Hepatocyte (in vitro differentiated cells): ENCODE measurements at regions not wholly inside any gene's neighbourhood (a gene's known extent, or its start where the extent isn't known, plus 50 kb on each side); places are given as distances from the start of the nearest gene placed in this dataset.

ENCODE experiments used
- DNase-seq: peaks from one replicate; pipeline ENCODE4 v3.0.0-alpha.2; 2016; ENCODE audit warnings: low spot score
- H2AFZ ChIP-seq: fragments of 200-600 bp; sonication (generic); 2 replicates; pipeline ENCODE4 v1.6.0; 2016; ENCODE audit warnings: antibody characterized with exemption, mild to moderate bottlenecking
- H3K27ac ChIP-seq: fragments of 200-600 bp; sonication (generic); 2 replicates; pipeline ENCODE4 v1.5.1; 2016; ENCODE audit warnings: mild to moderate bottlenecking
- H3K27me3 ChIP-seq: fragments of 200-600 bp; sonication (generic); 2 replicates; pipeline ENCODE4 v1.6.1; 2016
- H3K36me3 ChIP-seq: fragments of 200-600 bp; sonication (generic); replicated peaks from 2 replicates; pipeline ENCODE4 v1.5.1; 2016; ENCODE audit warnings: low read depth; ENCODE audit not compliant: insufficient read depth
- H3K4me1 ChIP-seq: fragments of 200-600 bp; sonication (generic); 2 replicates; pipeline ENCODE4 v1.5.1; 2016; ENCODE audit warnings: mild to moderate bottlenecking, moderate library complexity; ENCODE audit not compliant: insufficient read depth
- H3K4me2 ChIP-seq: fragments of 200-600 bp; sonication (generic); 2 replicates; pipeline ENCODE4 v1.6.0; 2016
- H3K4me3 ChIP-seq: fragments of 200-600 bp; sonication (generic); 2 replicates; pipeline ENCODE4 v1.5.1; 2016; ENCODE audit warnings: mild to moderate bottlenecking
- H3K79me2 ChIP-seq: fragments of 200-600 bp; sonication (generic); 2 replicates; pipeline ENCODE4 v1.6.0; 2017; ENCODE audit warnings: mild to moderate bottlenecking
- H3K9me2 ChIP-seq: fragments of 200-600 bp; sonication (generic); replicated peaks from 2 replicates; pipeline ENCODE4 v1.6.0; 2017; ENCODE audit warnings: mild to moderate bottlenecking; ENCODE audit not compliant: insufficient read depth
- H3K9me3 ChIP-seq: fragments of 200-600 bp; sonication (generic); 2 replicates; pipeline ENCODE4 v1.5.1; 2016; ENCODE audit warnings: low read depth, mild to moderate bottlenecking
- H4K20me1 ChIP-seq: fragments of 200-600 bp; sonication (generic); 2 replicates; pipeline ENCODE4 v1.6.0; 2016; ENCODE audit warnings: mild to moderate bottlenecking; ENCODE audit not compliant: insufficient read depth, poor library complexity, severe bottlenecking
- EZH2 ChIP-seq: fragments of 200-600 bp; sonication (generic); IDR thresholded peaks from 2 replicates; pipeline ENCODE4 v1.6.1; 2016; ENCODE audit warnings: antibody characterized with exemption, mild to moderate bottlenecking, borderline replicate concordance
- EZH2phosphoT487 ChIP-seq: fragments of 200-600 bp; sonication (generic); IDR thresholded peaks from one replicate; pipeline ENCODE4 v1.6.1; 2018; ENCODE audit warnings: antibody characterized with exemption, mild to moderate bottlenecking, low read depth, moderate library complexity; ENCODE audit not compliant: unreplicated experiment, severe bottlenecking
- WGBS: methylation state at CpG from one replicate; pipeline ENCODE4 v1.1.6; 2016; ENCODE audit warnings: low lambda C conversion rate; ENCODE audit errors: missing lambda C conversion rate; 5-methylcytosine and 5-hydroxymethylcytosine counted together
- TF ChIP-seq, protein P1 (sequence below): fragments of 200-600 bp; sonication (generic); IDR thresholded peaks from 2 replicates; pipeline ENCODE4 v1.5.1; 2016; ENCODE audit warnings: antibody characterized with exemption, mild to moderate bottlenecking; ENCODE audit not compliant: poor library complexity

DNA sequence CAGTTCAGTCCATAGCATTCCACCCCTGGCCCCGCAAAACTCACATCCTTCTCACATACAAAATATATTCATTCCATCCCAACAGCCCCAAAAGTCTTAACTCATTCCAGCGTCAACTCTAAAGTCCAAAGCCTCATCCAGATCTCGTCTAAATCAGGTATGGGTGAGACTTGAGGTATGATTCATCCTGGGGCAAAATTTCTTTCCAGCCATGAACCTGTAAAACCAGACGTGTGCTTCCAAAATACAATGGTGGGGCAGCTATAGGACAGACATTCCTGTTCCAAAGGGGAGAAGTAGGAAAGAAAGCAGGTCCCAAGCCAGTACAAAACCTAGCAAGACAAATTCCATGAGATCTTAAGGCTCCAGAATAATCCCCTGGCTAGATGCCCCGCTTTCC, 76.9 kb downstream of the CLDN34 start:
- Histone ChIP-seq H3K27ac (no peak overlapping the region), H3K27me3 (no peaks in the 10 kb centered on the region), H2AFZ (no peak overlapping the region), H3K4me2 (no peak overlapping the region), H3K4me3 (no peak overlapping the region), H3K36me3 (no peaks in the 10 kb centered on the region), H3K9me3 (no peaks in the 10 kb centered on the region), H3K4me1 (no peaks in the 10 kb centered on the region), H4K20me1 (no peaks in the 10 kb centered on the region), H3K79me2 (no peaks in the 10 kb centered on the region), H3K9me2 (no peaks in the 10 kb centered on the region)
- TF ChIP-seq EZH2phosphoT487: no peak
- TF ChIP-seq EZH2: no peak
- TF ChIP-seq, protein P1, sequence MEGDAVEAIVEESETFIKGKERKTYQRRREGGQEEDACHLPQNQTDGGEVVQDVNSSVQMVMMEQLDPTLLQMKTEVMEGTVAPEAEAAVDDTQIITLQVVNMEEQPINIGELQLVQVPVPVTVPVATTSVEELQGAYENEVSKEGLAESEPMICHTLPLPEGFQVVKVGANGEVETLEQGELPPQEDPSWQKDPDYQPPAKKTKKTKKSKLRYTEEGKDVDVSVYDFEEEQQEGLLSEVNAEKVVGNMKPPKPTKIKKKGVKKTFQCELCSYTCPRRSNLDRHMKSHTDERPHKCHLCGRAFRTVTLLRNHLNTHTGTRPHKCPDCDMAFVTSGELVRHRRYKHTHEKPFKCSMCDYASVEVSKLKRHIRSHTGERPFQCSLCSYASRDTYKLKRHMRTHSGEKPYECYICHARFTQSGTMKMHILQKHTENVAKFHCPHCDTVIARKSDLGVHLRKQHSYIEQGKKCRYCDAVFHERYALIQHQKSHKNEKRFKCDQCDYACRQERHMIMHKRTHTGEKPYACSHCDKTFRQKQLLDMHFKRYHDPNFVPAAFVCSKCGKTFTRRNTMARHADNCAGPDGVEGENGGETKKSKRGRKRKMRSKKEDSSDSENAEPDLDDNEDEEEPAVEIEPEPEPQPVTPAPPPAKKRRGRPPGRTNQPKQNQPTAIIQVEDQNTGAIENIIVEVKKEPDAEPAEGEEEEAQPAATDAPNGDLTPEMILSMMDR: no peak
- no peak for DNase-seq
- WGBS: 66% methylated on average over 5 of the region's 5 CpGs

- H4K20me1 ChIP-seq: no peaks in the 10 kb centered on the region
- no peak overlapping the region for H3K4me2 ChIP-seq
Measured at GRCh38 chrX:10045327-10046000, 78.3 kb downstream of the CLDN34 start.

DNA sequence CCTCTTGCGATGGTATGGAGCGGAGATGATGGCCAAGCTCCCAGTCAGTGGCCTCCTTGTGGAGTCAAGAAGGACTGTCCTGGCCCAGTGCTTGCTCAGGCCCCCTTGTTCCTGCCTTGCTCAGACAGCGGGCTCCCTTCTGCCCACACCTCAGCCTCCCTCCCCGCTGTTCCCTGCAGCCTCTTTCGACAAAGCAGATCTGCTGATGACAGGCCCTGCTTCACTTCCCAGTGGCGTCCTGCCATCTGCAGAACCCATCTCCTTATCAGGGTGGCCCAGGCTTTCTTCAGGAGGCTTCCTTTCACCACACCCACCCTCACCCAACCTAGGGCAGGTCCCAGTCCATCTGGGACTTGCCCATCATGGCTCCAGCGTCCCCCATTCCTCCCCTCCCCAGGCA, 80.0 kb downstream of the CLDN34 start:
- TF ChIP-seq EZH2 (no peak), EZH2phosphoT487 (no peak)
- TF ChIP-seq, protein P1: no peak
- Histone ChIP-seq H3K36me3 (no peaks in the 10 kb centered on the region), H3K4me3 (no peak overlapping the region), H2AFZ (no peak overlapping the region), H3K4me2 (no peak overlapping the region), H3K4me1 (no peaks in the 10 kb centered on the region), H4K20me1 (no peaks in the 10 kb centered on the region), H3K9me3 (no peaks in the 10 kb centered on the region), H3K79me2 (no peaks in the 10 kb centered on the region), H3K27me3 (no peaks in the 10 kb centered on the region), H3K9me2 (no peaks in the 10 kb centered on the region), H3K27ac (no peak overlapping the region)
- no peak for DNase-seq
- 79% methylated on average over 7 of the region's 7 CpGs for WGBS

More at GRCh38 chrX:10045327-10046000, 78.3 kb downstream of the CLDN34 start:
- no peak for DNase-seq
- H3K27me3 ChIP-seq: no peaks in the 10 kb centered on the region
- no peaks in the 10 kb centered on the region for H3K4me1 ChIP-seq
- no peak overlapping the region for H3K4me3 ChIP-seq
- no peaks in the 10 kb centered on the region for H3K9me2 ChIP-seq
- no peaks in the 10 kb centered on the region for H3K9me3 ChIP-seq
- H3K27ac ChIP-seq: no peak overlapping the region
- H2AFZ ChIP-seq: no peak overlapping the region
- no peaks in the 10 kb centered on the region for H3K36me3 ChIP-seq
- H3K79me2 ChIP-seq: no peaks in the 10 kb centered on the region
- TF ChIP-seq EZH2 (no peak), EZH2phosphoT487 (no peak)
- TF ChIP-seq, protein P1: no peak
- 74% methylated on average over 13 of the region's 13 CpGs for WGBS
